Heart left ventricle (tissue), 13 donors: ENCODE measurements at regions not wholly inside any gene's neighbourhood (a gene's known extent, or its start where the extent isn't known, plus 50 kb on each side); places are given as distances from the start of the nearest gene placed in this dataset.

ENCODE experiments used
- CTCF ChIP-seq, 12 donors: fragments of 200-600 bp; sonication (generic) in 4 of 12; IDR thresholded peaks; one replicate each; pipeline versions ENCODE4 v1.5.0 to v1.8.0; 2018 to 2022; ENCODE audit warnings: antibody characterized with exemption in 12 of 12, mild to moderate bottlenecking in 5 of 12
- POLR2A ChIP-seq, 2 donors: fragments of 450-650 bp; IDR thresholded peaks; one replicate each; pipeline ENCODE4 v1.6.1; 2017; ENCODE audit warnings: antibody characterized with exemption in 2 of 2, mild to moderate bottlenecking in 2 of 2, moderate library complexity in 2 of 2
- donor health status: ischemic (EF 13 %, LVEDD 7.1; RV severe dilation, severe dysfunction).
- donor health status: DM: no; HTN: yes; CAD: no.
- donor health status: DM: no; HTN: no; CAD: no.
- donor health status: ischemic (EF 25% LVEDD 6.9; RV normal size, moderate dysfunction).
- donor health status: ischemic (EF 25% LVEDD 5.7; RV mildly dilated, moderate dysfunction).
- donor health status: ischemic (EF 35%, LVEDD 5.7; RV mildly dilated, moderate dysfunction).
- donor health status: nonischemic (EF 11% LVEDD 7.7; RV severe dilation, severe dysfunction).
- donor health status: DM: yes; HTN: yes; CAD: no.
- donor health status: PGD.
- donor health status: ischemic (EF 29% LVEDD 5.4; RV normal size, mild dysfunction).
- donor health status: nonischemic (EF 23%, LVEDD 6.1; RV moderate dilation, normal function).

GRCh38 chr12:47376927-47377326, 297.2 kb upstream of the AMIGO2 start:
- no peak for TF ChIP-seq POLR2A (IDR thresholded peaks at IDR 0.05)
- TF ChIP-seq CTCF (IDR thresholded peaks at IDR 0.05) = no peak
